GM21825 (cell line): ENCODE measurements at regions not wholly inside any gene's neighbourhood (a gene's known extent, or its start where the extent isn't known, plus 50 kb on each side); places are given as distances from the start of the nearest gene placed in this dataset.

ENCODE experiments used
- ATAC-seq: cut with Tn5 transposase; IDR thresholded peaks from one replicate; pipeline ENCODE4 v1.9.1; 2021; ENCODE audit warnings: mild to moderate bottlenecking, moderate library complexity; ENCODE audit not compliant: unreplicated experiment

DNA sequence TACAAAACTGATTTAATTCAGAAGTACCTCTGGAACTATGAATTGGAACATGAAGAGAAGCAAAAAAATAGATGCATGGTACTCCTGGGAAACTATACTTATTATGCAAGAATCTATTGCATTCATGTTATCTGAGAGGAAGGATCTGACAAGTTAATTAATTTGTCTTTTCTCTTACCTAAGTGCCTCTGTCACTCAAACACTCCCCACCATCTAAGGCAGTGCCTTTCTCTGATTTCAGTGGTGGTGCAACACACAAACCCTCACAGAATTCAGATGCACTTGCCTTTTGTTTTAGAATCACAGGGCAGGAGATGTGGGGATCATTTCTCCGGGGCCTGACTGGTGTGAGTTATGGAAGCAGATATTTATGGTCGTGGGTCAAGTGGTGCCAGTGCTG is 52.5 kb upstream of the C9orf72 start:
- no peak for ATAC-seq

DNA sequence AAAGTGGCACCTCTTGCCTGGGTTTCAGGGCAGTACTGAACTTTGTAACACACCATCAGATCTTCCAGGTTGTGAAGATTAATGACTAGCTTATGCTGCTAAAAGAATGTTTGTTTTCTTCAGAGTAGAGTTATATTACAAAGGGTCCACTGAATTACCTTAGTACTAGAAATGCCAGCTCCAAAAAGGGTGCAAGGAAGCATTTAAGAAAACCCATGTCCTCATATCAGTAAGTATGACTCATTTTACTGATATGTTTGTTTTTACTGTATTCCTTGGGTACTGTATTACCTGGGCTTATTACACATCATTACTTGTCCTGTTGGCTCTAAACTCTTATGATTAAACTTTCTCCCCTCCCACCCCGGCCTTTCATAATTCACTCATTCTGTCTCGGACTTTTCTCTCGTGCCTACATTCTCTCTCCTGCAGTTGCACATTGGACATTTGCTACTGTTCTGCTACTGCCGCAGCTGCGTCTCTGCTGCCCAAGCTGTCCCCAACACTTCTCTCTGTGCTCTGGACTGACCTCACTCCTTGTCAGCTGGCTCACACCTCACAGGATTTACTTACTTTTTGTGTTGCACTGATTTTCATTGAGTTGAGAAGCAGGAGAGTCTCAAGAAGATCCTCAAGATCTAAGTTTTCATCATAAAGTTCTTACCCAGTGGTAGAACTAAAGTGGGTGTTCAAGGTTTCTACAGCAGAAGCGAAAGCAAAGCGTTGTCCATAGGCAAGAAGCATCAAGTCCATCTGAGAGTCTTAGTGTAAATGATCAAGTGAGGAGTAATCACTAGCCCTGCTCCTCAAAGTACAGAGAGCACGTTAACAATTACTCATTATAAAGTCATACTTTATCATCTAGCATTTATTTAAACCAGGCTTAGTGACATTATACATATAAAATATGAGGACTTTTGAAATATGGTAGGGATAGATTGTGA is 53.2 kb upstream of the C9orf72 start:
- ATAC-seq, result no peak

DNA sequence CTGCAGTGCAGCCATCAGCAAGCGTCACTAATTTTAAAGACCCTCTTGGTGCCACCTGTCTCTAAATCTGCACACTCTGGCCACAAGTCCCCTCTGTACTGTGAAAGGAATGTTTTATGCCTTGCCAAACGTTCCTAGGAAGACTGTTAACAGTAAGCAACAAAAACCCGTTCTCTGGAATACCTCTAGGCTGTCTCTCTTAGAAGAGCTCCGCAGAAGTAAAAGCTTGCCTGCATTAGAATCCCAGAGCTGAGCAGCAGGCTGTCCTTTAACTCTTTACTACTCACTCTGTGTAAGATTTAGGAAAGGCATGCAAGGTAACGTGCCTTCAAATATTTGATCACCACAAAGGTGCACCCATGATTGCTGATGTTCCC is 53.9 kb upstream of the C9orf72 start:
- ATAC-seq, result no peak

DNA sequence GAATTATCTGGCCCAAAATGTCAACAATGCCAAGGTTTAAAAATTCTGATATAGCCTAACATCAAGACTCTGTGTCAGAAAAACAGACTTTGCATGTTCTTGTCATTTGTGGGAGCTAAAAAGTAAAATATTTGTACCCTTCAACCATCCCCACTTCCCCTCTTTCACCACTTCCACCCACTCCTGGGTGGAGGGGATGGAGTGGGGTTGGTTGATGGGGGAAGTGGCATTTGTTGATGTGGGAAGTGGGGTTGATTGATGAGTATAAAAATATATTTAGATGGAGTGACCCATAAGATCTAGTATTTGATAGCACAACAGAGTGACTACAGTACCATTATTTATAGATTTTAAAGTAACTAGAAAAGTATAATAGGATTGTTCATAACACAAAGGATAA is 55.0 kb upstream of the C9orf72 start:
- ATAC-seq, result no peak

DNA sequence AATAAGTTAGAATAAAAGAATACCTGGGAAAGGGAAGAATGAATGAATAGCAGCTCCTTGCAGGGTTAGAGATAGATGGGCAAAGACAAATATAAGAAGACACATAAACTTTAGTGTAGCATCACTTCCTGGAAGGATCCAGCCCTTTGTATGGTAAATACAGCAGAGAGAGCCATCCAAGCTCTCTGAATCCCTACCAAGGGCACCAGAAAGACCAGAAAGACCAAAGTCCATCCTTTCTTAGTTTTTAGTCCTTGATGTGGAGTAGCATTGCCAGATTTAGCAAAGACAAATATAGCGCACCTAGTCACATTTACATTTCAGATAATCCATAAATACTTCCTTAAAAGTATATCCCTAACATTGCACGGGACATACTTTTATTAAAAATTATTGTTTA is 56.1 kb upstream of the C9orf72 start:
- ATAC-seq, result no peak

DNA sequence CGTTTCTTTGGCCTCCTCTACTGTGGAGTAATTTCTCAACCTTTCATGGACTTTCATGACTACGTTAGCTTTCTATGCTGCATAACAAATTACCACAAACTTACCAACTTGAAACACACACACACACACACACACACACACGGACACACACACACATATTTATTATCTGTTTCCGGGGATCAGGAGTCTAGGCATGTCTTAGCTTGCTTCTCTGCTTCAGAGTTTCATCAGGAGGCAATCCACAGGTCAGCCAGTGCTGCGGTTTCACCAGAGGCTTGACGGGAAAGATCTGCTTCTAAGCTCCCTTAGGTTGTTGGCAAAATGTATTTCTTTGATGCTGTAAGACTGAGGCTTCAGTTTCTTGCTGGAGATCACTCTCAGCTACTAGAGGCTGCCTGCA is 59.0 kb upstream of the C9orf72 start:
- ATAC-seq, result no peak

DNA sequence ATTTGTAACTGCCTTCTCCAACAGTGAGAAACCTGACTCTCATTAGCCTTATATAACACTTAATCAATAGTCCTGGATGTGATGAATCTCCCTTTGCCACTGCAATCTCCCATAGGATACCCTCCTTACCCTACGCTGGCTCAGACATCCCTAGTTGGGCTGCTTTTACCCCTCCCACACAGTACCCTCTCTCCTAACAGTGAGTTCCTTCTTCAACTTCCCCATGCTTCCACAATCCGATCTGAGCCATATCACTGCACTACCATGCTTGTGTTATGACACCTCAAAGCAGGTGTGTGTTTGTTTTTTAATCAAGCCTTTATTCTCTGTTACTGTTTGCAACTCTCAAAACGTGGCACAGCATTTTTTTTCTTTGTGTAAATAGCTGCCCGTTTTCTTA is 60.5 kb upstream of the C9orf72 start:
- no peak for ATAC-seq

DNA sequence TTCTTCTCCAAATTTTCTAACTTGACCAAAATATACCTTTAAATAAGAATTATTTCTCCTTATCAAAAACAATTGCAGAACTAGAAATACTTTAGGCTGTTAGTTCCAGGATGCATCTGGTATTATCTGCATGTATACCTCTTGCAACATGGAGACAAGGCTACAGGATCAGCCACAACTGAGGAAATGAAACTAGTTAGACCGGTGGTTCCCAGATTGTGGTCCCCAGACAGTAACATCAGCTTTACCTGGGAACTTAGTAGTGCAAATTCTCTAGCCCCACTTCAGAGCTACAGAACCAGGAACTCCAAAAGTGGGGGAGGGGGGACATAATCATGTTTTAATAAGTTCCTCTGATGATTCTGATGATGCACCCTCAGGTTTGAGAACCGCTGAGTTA is 61.6 kb upstream of the C9orf72 start:
- peak; percentile 69 for ATAC-seq

DNA sequence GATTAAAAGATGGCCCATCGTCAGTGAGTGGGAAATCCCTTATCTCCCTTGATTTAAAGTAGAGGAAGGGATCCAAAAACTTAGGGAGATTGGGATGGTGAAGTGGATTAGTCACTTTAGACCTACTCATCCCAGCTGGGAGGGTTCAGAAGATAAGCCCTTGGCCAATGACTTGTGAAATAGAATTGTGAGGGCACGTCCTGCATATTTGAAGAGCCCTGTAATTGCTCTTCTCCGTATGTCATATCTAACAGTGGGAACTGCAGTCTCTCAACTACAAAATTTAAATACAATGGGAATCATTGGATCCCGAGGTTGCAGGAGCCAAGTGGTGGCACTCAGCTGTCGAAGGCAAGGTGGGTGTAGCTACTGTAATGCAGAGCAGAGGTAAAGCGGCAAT is 65.4 kb upstream of the C9orf72 start:
- ATAC-seq, result no peak

DNA sequence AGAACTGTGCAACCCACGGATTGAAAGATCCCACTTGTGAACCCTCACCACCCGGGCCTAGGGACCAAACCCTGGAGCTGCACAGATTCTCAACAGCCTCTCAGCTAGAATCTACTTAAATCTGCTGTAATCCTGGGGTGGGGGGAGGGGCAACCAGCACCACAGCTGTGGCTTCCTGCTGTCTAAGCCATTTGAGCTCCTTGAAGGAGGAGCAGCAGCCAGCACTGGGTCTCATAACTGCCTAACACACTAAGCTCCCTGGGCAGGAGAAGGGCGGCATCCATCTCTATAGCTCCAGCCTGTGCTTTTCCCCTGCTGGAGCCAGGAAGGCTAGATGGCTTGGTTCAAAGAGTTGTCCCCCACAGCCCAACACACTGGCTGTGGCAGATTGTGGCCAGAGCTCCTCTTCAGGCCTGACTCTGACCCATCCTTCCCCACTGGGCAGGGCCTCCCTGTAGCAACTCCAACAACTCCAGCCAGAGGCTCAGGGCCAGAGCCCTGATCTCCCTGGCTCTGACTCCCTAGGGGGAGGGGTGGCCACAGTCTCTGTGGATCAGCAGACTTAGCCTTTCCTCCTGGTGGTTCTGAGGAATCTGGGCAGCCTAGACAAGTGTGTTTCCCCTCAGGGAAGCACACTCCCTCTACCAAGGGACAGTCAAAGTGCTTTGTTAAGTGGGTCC is 72.0 kb upstream of the C9orf72 start:
- ATAC-seq, result no peak

DNA sequence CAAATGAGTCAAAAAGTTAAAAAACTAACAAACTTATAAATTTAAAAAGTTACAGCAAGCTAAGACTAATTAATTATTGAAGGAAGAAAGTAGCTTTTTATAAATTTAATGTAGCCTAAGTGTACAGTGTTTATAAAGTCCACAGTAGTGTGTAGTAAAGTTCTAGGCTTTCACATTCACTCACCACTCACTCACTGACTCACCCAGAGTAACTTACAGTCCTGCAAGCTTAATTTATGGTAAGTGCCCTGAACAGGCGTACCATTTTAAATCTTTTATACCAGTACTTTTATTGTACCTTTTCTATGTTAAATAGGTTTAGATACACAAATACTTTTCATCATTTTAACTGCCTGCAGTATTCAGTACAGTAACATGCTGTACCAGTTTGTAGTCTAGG is 80.0 kb upstream of the C9orf72 start:
- ATAC-seq, result no peak

DNA sequence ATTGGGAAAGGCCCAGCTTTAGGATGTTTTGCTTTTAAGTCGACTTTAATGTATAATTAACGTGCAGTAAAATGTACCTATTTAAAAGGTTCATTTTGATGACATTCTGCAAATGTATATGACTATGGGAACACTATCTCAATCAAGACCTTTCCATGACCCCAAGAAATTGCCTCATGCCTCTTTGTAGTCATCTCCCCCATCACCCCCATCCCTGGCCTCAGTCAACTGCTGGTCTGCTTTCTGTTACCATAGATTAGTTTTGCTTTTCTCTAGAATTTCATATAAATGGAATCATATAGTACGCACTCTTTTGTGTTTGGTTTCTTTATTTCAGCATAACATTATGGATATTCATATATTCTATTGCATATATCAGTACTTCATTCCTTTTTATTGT is 80.7 kb upstream of the C9orf72 start:
- no peak for ATAC-seq

DNA sequence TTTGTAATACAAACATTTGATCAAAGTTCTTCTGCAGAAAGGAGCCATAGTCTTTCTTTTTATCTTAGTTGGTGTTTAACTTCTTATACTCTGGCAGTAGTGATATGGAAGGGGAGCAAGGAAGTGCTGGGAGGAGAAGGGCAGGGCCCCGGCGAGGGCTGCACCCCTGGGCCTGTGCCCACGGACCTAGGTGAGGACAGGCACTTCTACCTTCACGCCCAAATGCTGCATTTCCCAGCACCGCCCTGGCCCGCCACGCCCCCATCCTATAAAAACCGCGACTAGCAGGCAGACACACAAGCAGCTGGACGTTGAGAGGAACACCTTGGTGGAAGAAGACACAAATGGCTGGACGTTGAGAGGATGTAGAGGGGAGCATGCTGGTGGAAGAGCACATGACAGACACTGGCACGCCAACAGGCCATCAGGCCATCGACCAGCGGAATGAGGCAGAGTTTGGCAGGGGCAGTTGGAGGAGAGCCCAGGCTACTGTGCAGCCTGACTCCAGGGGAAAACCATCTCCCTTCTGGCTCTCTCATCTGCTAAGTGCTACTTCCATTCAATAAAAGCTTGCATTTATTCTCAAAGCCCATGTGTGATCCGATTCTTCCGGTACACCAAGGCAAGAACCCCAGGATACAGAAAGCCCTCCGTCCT is 81.5 kb upstream of the C9orf72 start:
- no peak for ATAC-seq

DNA sequence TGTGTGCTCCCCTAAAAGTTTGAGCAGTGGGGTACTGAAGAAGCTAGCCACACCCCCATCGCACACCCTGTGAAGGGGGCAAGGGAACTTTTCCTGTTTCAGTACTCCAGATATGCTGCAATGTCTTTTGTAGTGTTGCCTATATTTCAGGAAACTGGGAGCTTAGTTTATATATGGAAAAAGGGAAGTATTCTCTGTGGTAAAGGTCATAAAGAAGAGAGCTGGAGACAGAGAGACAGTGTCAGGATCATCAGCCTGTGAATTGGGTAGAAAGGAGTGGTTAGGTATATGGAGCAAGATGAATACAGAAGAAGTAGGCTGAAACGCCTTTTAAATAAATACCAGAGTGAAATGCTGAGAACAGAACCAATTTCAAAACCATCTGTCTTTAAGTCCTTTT is 82.2 kb upstream of the C9orf72 start:
- no peak for ATAC-seq

DNA sequence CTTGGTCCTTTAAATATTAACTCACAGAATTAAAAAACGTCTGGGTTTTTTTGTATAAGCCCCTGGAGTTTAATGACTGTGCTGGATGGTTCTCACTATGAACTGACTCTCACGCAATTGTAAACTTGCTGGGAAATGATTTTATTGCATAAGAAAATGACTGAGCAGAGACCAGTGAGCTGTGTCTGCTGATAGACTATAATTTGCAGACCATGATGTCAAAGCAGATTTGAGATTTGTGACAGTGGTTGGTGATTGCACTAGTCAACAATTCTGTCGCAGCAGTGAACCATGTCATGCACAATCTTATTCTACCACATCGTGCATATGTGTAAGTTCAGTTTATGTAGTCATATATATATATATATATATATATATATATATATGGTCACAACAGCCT is 85.7 kb upstream of the C9orf72 start:
- no peak for ATAC-seq

DNA sequence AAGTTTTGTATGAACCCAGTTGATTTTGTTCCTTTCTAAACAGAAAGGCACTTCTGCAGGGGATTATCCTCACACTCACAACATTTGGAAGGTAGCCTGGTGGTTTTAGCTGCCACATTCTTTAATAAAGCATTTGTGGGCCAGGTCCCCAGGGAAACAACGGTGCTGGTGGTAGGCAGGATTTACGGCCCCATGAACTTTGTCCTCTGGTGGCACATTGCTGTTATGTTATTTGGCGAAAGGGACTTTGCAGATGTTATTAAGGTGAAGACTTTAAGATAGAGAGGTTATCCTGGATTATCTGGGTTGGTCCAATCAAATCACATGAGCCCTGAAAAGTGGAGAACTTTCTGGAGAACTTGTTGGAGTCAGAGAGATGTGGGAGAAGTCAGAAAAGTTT is 86.3 kb upstream of the C9orf72 start:
- ATAC-seq, result no peak

DNA sequence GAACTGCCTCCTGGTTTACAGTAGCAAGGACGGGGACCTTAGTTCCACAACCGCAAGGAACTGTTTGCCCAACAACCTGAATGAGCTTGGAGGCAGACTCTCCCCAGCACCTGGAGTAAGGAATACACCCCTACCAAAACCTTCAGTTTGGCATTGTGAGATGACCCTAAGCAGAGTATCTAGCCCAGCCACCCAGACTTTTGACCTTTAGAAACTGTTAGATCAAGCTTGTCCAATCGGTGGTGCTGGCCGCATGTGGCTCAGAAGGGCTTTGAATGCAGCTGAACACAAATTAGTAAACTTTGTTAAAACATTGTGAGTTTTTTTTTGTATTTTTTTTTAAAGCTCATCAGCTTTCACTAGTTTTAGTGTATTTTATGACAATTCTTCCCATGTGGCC is 86.9 kb upstream of the C9orf72 start:
- no peak for ATAC-seq

DNA sequence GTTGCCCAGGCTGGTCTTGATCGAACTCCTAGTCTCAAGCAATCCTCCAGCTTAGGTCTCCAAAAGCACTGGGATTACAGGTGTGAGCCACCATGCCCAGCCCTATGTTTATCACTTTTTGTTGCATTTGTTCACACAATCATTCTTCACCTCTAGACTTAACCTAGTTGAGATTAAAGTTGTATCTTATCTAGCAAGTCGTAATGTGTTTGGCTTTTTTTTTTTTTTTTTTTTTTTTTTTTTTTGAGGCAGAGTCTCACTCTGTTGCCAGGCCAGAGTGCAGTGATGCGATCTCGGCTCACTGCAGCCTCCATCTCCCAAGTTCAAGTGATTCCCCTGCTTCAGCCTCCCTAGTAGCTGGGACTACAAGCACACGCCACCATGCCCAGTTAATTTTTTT is 90.2 kb upstream of the C9orf72 start:
- no peak for ATAC-seq

DNA sequence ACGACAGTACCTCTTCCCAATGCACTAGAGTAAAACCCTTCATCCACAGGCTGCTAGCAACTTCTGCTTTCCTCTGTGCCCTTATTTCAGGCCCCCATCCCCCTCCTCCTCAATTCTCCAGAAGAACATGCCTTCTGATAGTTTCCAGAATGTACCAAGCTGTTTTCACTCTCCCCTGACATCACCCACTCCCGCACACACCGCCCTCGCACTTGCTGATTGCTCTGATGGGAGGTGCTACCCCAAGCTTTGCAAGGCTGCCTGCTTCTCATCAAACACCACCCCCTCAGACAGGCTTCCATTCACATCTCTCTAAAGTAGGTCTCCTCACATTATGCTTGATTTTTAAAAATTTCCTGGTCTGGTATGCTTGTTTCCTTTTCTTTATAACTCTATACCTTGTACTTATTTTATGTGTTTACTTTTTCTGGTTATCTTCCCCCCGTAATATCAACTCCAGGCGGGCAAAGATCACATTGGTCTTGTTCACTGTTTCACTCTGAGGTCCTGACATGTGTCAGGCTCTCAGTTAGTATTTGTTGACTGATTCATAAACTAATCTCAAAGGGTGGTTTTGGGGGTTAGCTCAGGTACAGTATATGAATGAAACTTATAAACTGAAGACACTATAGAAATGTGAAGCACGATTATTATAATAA is 91.0 kb upstream of the C9orf72 start:
- no peak for ATAC-seq

DNA sequence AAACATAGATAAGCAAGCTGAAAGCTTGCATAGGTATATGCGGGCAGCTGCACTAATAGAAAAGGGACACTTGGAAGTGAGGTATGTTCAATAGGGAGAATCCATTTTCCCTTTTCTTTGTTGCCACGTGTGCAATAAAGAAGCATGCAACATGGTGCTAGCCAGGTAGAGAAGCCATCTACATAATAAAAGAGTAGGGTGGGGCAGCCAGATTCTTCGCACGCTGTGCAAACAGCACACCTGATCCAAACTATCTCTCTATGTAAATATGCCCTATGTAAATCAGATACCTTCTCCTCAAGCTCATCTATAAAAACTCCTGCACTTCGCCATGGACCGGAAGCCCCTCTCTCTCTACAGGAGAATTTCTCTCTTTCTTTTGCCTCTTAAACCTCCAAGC is 91.9 kb upstream of the C9orf72 start:
- ATAC-seq, result no peak

DNA sequence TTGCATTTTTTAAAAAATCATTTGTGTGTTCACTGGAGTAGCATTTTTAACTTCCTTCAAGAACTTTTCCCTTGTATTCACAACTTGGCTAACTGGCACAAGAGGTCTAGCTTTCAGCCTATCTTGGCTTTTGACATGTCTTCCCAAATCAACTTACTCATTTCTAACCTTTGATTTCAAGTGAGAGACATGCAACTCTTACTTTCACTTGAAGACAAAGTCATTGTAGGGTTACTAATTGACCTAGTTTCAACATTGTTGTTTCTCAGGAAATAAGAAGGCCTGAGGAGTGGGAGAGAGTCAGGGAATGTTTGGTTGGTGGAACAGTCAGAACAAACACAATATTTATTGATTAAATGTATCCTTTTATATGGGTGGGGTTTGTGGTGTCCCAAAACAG is 95.0 kb upstream of the C9orf72 start:
- ATAC-seq, result no peak
